Thyroid gland (tissue), 4 donors: ENCODE measurements at regions not wholly inside any gene's neighbourhood (a gene's known extent, or its start where the extent isn't known, plus 50 kb on each side); places are given as distances from the start of the nearest gene placed in this dataset.

Source experiments
- DNase-seq, 2 donors: peaks; one replicate each; pipeline ENCODE4 v3.0.0-alpha.2; 2019
- H3K27ac ChIP-seq, 3 donors: fragments of 200-600 bp; sonication (generic); 1 replicate in 2 of 3; 2 replicates in 1 of 3; pipeline ENCODE4 v1.5.1; 2016 to 2019; ENCODE audit warnings: mild to moderate bottlenecking in 1 of 3, moderate library complexity in 1 of 3
- H3K27me3 ChIP-seq: fragments of 200-600 bp; sonication (generic); one replicate; pipeline ENCODE4 v1.5.1; 2019
- H3K36me3 ChIP-seq, 2 donors: fragments of 200-600 bp; sonication (generic); one replicate each; pipeline ENCODE4 v1.5.1; 2016 to 2019
- H3K4me1 ChIP-seq, 2 donors: fragments of 200-600 bp; sonication (generic); one replicate each; pipeline ENCODE4 v1.5.1; 2017 to 2019
- H3K4me3 ChIP-seq, 3 donors: fragments of 200-600 bp; sonication (generic); replicated peaks in 1 of 3; 1 replicate in 2 of 3; 2 replicates in 1 of 3; pipeline ENCODE4 v1.5.1; 2016; ENCODE audit warnings: mild to moderate bottlenecking in 1 of 3
- H3K9me3 ChIP-seq: fragments of 200-600 bp; sonication (generic); one replicate; pipeline ENCODE4 v1.5.1; 2017
- CTCF ChIP-seq, 6 experiments: fragments of 200-600 bp in 3 of 6; fragments of 450-650 bp in 3 of 6; sonication (generic) in 3 of 6; IDR thresholded peaks; one replicate each; pipeline ENCODE4 v1.5.1; 2016 to 2019; ENCODE audit warnings: antibody characterized with exemption in 6 of 6, mild to moderate bottlenecking in 2 of 6, inconsistent platforms in 1 of 6, moderate library complexity in 1 of 6
- POLR2A ChIP-seq, 2 donors: fragments of 450-650 bp; IDR thresholded peaks; one replicate each; pipeline ENCODE4 v1.6.1; 2017; ENCODE audit warnings: antibody characterized with exemption in 2 of 2, mild to moderate bottlenecking in 2 of 2, moderate library complexity in 1 of 2
- WGBS, 2 donors: methylation state at CpG; one replicate each; pipeline ENCODE4 v1.1.5; 2017; 5-methylcytosine and 5-hydroxymethylcytosine counted together
- intact Hi-C: fragments of 100-400 bp; cut with DNase I; formaldehyde crosslinking; loops from one replicate; pipeline ENCODE4 v1.15.1; 2023

GRCh38 chr5:40390281-40391149 lies 289.2 kb upstream of the PTGER4 start:
- H3K27me3 ChIP-seq = no peaks in the 10 kb centered on the region
- H3K9me3 ChIP-seq = no peaks in the 10 kb centered on the region
- H3K27ac ChIP-seq = no peak overlapping the region
- no peak for DNase-seq
- TF ChIP-seq POLR2A (IDR thresholded peaks at IDR 0.05) (no peak), CTCF (IDR thresholded peaks at IDR 0.05) (no peak)
- no peaks in the 10 kb centered on the region for H3K36me3 ChIP-seq
- H3K4me3 ChIP-seq = no peak overlapping the region
- 82 to 84% methylated on average over 6 of the region's 6 CpGs for WGBS, 2 donors
- intact Hi-C loops = no loop called here
- no peaks in the 10 kb centered on the region for H3K4me1 ChIP-seq

- H3K27ac ChIP-seq = no peak overlapping the region
- H3K9me3 ChIP-seq = no peaks in the 10 kb centered on the region
- TF ChIP-seq CTCF (IDR thresholded peaks at IDR 0.05) (no peak), POLR2A (IDR thresholded peaks at IDR 0.05) (no peak)
- H3K4me1 ChIP-seq = no peaks in the 10 kb centered on the region
- WGBS, 2 donors = 64 to 76% methylated on average over 4 of the region's 4 CpGs
- no peak overlapping the region for H3K4me3 ChIP-seq
- H3K36me3 ChIP-seq = no peaks in the 10 kb centered on the region
- intact Hi-C loops = no loop called here
- no peak for DNase-seq
- no peaks in the 10 kb centered on the region for H3K27me3 ChIP-seq
Observed at GRCh38 chr5:40389591-40389990, 290.1 kb upstream of the PTGER4 start.

- Histone ChIP-seq H3K27ac (no peak overlapping the region), H3K36me3 (no peaks in the 10 kb centered on the region), H3K4me3 (no peak overlapping the region), H3K4me1 (no peaks in the 10 kb centered on the region), H3K27me3 (no peaks in the 10 kb centered on the region), H3K9me3 (no peaks in the 10 kb centered on the region)
- intact Hi-C loops = no loop called here
- no peak for DNase-seq
- no peak for TF ChIP-seq POLR2A (IDR thresholded peaks at IDR 0.05)
- TF ChIP-seq CTCF (IDR thresholded peaks at IDR 0.05) = no peak
- WGBS, 2 donors = 70 to 76% methylated on average over 3 of the region's 3 CpGs
Observed at GRCh38 chr5:40386289-40386688, 293.4 kb upstream of the PTGER4 start.

GRCh38 chr5:40385544-40385943 lies 294.2 kb upstream of the PTGER4 start:
- intact Hi-C loops = no loop called here
- Histone ChIP-seq H3K4me1 (no peaks in the 10 kb centered on the region), H3K36me3 (no peaks in the 10 kb centered on the region), H3K27me3 (no peaks in the 10 kb centered on the region), H3K27ac (no peak overlapping the region), H3K4me3 (no peak overlapping the region), H3K9me3 (no peaks in the 10 kb centered on the region)
- TF ChIP-seq CTCF (IDR thresholded peaks at IDR 0.05) (no peak), POLR2A (IDR thresholded peaks at IDR 0.05) (no peak)
- DNase-seq = no peak

- no peaks in the 10 kb centered on the region for H3K36me3 ChIP-seq
- intact Hi-C loops = no loop called here
- TF ChIP-seq POLR2A (IDR thresholded peaks at IDR 0.05) (no peak), CTCF (IDR thresholded peaks at IDR 0.05) (no peak)
- H3K4me3 ChIP-seq = no peak overlapping the region
- H3K27ac ChIP-seq = no peak overlapping the region
- H3K27me3 ChIP-seq = no peaks in the 10 kb centered on the region
- H3K4me1 ChIP-seq = no peaks in the 10 kb centered on the region
- H3K9me3 ChIP-seq = no peaks in the 10 kb centered on the region
- no peak for DNase-seq
- WGBS, 2 donors = 77 to 84% methylated on average over 3 of the region's 3 CpGs
Observed at GRCh38 chr5:40384782-40385390, 294.8 kb upstream of the PTGER4 start.
